Calu3 (cell line): ENCODE measurements at regions not wholly inside any gene's neighbourhood (a gene's known extent, or its start where the extent isn't known, plus 50 kb on each side); places are given as distances from the start of the nearest gene placed in this dataset.

Source experiments
- BruUV-seq: library from RNA; stranded (reverse); fragments of 400-500 nt; replicated peaks from 2 replicates; lab custom pipeline; 2021; lab: Mats Ljungman, UMichigan
- CTCF ChIA-PET: fragments of 300-600 bp; sonication (Branson Sonifier 250); formaldehyde crosslinking; loops from one replicate; lab custom pipeline; 2022; ENCODE audit warnings: antibody characterized with exemption; lab: Charles Lee
- DNase-seq: peaks from one replicate; pipeline ENCODE4 v3.0.0; 2022
- H3K27ac Mint-ChIP-seq: one replicate; pipeline ENCODE4 v1.8.0; 2022; ENCODE audit warnings: mixed read lengths; ENCODE audit not compliant: unreplicated experiment
- H3K27me3 Mint-ChIP-seq: one replicate; pipeline ENCODE4 v1.8.0; 2022; ENCODE audit warnings: mixed read lengths; ENCODE audit not compliant: unreplicated experiment
- H3K36me3 Mint-ChIP-seq: one replicate; pipeline ENCODE4 v1.8.0; 2022; ENCODE audit warnings: mild to moderate bottlenecking, moderate library complexity, mixed read lengths; ENCODE audit not compliant: insufficient read depth, unreplicated experiment
- H3K4me1 Mint-ChIP-seq: one replicate; pipeline ENCODE4 v1.8.0; 2022; ENCODE audit warnings: mild to moderate bottlenecking, low read depth, mixed read lengths; ENCODE audit not compliant: unreplicated experiment
- H3K4me3 Mint-ChIP-seq: one replicate; pipeline ENCODE4 v1.8.0; 2022; ENCODE audit warnings: mild to moderate bottlenecking, low read depth, moderate library complexity, mixed read lengths; ENCODE audit not compliant: unreplicated experiment
- H3K9me3 Mint-ChIP-seq: one replicate; pipeline ENCODE4 v1.8.0; 2022; ENCODE audit warnings: low read depth, mixed read lengths; ENCODE audit not compliant: unreplicated experiment
- CTCF ChIP-seq: fragments of 200-600 bp; IDR thresholded peaks from one replicate; pipeline ENCODE4 v1.8.0; 2022; ENCODE audit warnings: antibody characterized with exemption; ENCODE audit not compliant: unreplicated experiment
- intact Hi-C: fragments of 100-400 bp; cut with micrococcal nuclease; formaldehyde crosslinking; loops from one replicate; pipeline ENCODE4 v1.10.0; 2022; ENCODE audit not compliant: unreplicated experiment

DNA sequence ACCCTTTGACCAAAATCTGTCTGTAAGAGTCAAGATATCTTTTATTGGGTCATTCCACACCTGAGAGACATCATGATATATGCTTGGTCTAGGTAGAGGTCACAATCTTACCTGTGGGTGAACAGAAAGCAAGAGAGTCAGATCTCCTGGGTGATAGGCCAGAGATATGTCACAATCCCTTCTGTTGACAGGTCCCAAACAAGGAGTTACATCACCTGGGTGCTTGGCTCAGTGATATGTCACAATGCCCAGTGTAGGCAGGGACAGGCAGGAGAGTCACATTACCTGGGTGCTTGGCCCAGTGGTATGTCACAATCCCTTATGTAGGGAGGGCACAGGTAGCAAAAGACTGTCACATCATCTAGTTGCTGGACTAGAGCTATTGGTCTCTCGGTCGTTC lies 1991.2 kb downstream of the TP53TG3F start:
- H3K36me3 Mint-ChIP-seq: no peaks in the 10 kb centered on the region
- no peak overlapping the region for H3K27ac Mint-ChIP-seq
- CTCF ChIA-PET: no interaction called here
- peaks cover 30% of the 10 kb centered on the region for H3K9me3 Mint-ChIP-seq
- H3K4me1 Mint-ChIP-seq: no peaks in the 10 kb centered on the region
- no peak for TF ChIP-seq CTCF
- intact Hi-C loops: no loop called here
- no peak overlapping the region for H3K4me3 Mint-ChIP-seq
- no TSS peak for BruUV-seq
- DNase-seq: no peak
- no peaks in the 10 kb centered on the region for H3K27me3 Mint-ChIP-seq

- no peak for TF ChIP-seq CTCF
- Mint-ChIP-seq H3K27ac (no peak overlapping the region), H3K9me3 (peaks cover 30% of the 10 kb centered on the region), H3K4me1 (no peaks in the 10 kb centered on the region), H3K4me3 (no peak overlapping the region), H3K36me3 (no peaks in the 10 kb centered on the region), H3K27me3 (no peaks in the 10 kb centered on the region)
- DNase-seq: no peak
- intact Hi-C loops: no loop called here
- CTCF ChIA-PET: no interaction called here
- no TSS peak for BruUV-seq
These were observed 1993.1 kb downstream of the TP53TG3F start for GRCh38 chr16:35452471-35452870.

DNA sequence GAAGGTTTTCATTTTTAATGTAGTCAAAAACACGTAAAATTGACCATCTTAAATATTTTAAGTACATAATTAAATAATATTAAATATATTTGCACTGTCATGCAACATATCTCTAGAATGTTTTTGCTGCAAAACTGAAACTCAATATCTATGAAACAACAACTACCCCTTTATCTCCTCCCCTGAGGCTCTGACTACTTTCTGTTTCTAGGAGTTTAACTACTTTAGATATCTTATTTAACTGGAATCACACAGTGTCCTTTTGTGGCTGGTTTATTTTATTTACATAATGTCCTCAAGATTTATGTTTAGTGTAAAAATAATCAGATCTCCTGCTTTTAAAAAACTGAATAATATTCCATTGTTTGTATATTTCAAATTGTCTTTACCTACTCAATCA lies 2003.9 kb downstream of the TP53TG3F start:
- H3K9me3 Mint-ChIP-seq: peaks cover 11% of the 10 kb centered on the region
- no peak for DNase-seq
- CTCF ChIA-PET: no interaction called here
- intact Hi-C loops: no loop called here
- no TSS peak for BruUV-seq
- H3K4me1 Mint-ChIP-seq: no peaks in the 10 kb centered on the region
- no peaks in the 10 kb centered on the region for H3K36me3 Mint-ChIP-seq
- no peak for TF ChIP-seq CTCF
- H3K27me3 Mint-ChIP-seq: no peaks in the 10 kb centered on the region
- no peak overlapping the region for H3K27ac Mint-ChIP-seq
- H3K4me3 Mint-ChIP-seq: no peak overlapping the region

- Mint-ChIP-seq H3K36me3 (no peaks in the 10 kb centered on the region), H3K4me3 (no peak overlapping the region), H3K4me1 (no peaks in the 10 kb centered on the region), H3K9me3 (peaks cover 18% of the 10 kb centered on the region), H3K27me3 (no peaks in the 10 kb centered on the region), H3K27ac (no peak overlapping the region)
- no TSS peak for BruUV-seq
- intact Hi-C loops: no loop called here
- DNase-seq: no peak
- CTCF ChIA-PET: no interaction called here
- no peak for TF ChIP-seq CTCF
These were observed 2020.9 kb downstream of the TP53TG3F start for GRCh38 chr16:35480361-35480760.
